C4-2B (cell line): ENCODE measurements at regions not wholly inside any gene's neighbourhood (a gene's known extent, or its start where the extent isn't known, plus 50 kb on each side); places are given as distances from the start of the nearest gene placed in this dataset.

ENCODE experiments used
- H3K27ac ChIP-seq: fragments of 450-650 bp; 2 replicates; pipeline ENCODE4 v1.5.1; 2017
- CTCF ChIP-seq: fragments of 450-650 bp; conservative IDR thresholded peaks from 2 replicates; pipeline ENCODE4 v1.5.1; 2017; ENCODE audit warnings: mild to moderate bottlenecking
- ZFX ChIP-seq: fragments of 450-650 bp; IDR thresholded peaks from 2 replicates; pipeline ENCODE4 v1.6.1; 2017

GRCh38 chr2:16333681-16334080 is 332.0 kb downstream of the CYRIA start:
- no peak for TF ChIP-seq ZFX
- TF ChIP-seq CTCF: no peak
- no peak overlapping the region for H3K27ac ChIP-seq

- H3K27ac ChIP-seq: no peak overlapping the region
Measured at GRCh38 chr2:16332681-16333557, 332.7 kb downstream of the CYRIA start.

GRCh38 chr2:16331772-16332171 is 333.9 kb downstream of the CYRIA start:
- H3K27ac ChIP-seq: no peak overlapping the region
- TF ChIP-seq ZFX (no peak), CTCF (no peak)

More at GRCh38 chr2:16332681-16333557, 332.7 kb downstream of the CYRIA start:
- TF ChIP-seq ZFX: no peak
- no peak for TF ChIP-seq CTCF

GRCh38 chr2:16330982-16331381 is 334.7 kb downstream of the CYRIA start:
- no peak overlapping the region for H3K27ac ChIP-seq
- TF ChIP-seq CTCF: no peak
- TF ChIP-seq ZFX: no peak

- no peak for TF ChIP-seq CTCF
- TF ChIP-seq ZFX: no peak
- H3K27ac ChIP-seq: no peak overlapping the region
Measured at GRCh38 chr2:16330571-16330970, 335.1 kb downstream of the CYRIA start.

- TF ChIP-seq ZFX (no peak), CTCF (no peak)
- H3K27ac ChIP-seq: no peak overlapping the region
Measured at GRCh38 chr2:16330012-16330411, 335.6 kb downstream of the CYRIA start.

GRCh38 chr2:16329421-16329820 is 336.2 kb downstream of the CYRIA start:
- no peak for TF ChIP-seq CTCF
- no peak for TF ChIP-seq ZFX
- no peak overlapping the region for H3K27ac ChIP-seq
